CMK (cell line): ENCODE measurements at regions not wholly inside any gene's neighbourhood (a gene's known extent, or its start where the extent isn't known, plus 50 kb on each side); places are given as distances from the start of the nearest gene placed in this dataset.
"Not testable (repeated sequence)": the region's sequence is repeated elsewhere in the genome, so short reads cannot be mapped to it uniquely, and the experiment has no call there.

Experiments used
- DNase-seq: peaks from one replicate; pipeline ENCODE4 v3.0.0-alpha.2; 2010; ENCODE audit warnings: low read depth

DNA sequence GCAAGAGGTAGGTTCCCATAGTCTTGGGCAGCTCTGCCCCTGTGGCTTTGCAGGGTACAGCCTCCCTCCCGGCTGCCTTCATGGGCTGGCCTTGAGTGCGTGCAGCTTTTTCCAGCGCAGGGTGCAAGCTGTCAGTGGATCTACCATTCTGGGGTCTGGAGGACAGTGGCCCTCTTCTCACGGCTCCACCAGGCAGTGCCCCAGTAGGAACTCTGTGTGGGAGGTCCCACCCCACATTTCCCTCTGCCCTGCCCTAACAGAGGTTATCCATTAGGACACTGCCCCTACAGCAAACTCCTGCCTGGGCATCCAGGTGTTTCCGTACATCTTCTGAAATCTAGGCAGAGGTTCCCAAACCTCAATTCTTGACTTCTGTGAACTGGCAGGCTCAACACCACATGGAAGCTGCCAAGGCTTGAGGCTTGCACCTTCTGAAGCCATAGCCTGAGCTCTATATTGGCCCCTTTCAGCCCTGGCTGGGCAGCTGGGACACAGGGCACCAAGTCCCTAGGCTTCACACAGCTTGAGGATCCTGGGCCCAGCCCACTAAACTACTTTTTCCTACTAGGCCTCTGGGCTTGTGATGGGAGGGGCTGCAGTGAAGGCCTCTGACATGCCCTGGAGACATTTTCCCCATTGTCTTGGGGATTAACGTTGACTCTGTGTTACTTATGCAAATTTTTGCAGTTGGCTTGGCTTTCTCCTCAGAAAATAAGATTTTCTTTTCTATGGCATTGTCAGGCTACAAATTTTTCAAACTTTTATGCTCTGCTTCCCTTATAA, 482.7 kb downstream of the CNTN3 start:
- not testable (repeated sequence) for DNase-seq

DNA sequence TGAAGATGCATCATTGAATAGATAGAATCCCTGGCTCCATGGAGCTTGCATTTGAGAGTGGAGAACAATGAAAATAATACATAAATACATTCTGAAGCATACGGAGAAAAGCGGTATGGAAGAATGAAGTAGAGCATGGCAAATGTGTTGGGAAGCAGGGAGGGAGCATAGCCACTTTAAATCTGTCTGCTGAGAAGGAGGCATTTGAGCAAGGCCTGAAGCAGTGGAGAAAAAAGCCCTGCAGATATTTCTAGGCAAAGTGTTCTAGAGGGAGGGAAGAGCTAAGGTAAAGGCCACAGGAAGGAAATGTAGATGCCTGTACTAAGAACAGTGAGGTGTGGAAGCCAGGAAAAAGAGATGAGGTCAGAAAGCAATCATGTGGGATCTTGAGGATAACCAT, 484.8 kb downstream of the CNTN3 start:
- no peak for DNase-seq

DNA sequence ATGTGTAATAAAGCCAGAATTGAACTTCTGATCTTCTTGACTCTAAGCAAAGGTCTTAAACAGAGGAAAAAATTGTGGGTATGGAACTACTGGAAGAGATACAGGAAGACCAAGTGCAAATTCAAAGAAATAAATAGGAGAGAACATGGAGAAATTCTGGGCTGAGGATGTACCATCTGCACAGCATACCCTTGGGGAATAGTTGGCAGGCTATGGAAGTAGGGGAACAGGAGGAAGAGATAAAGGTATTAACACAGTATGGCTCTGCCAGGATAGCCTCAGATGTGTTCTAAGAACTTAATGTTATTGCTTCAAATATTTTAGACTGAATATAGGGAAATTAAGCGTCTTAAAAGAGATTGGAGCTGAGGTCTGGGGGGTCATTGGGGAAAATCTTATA, 485.4 kb downstream of the CNTN3 start:
- DNase-seq, result no peak

DNA sequence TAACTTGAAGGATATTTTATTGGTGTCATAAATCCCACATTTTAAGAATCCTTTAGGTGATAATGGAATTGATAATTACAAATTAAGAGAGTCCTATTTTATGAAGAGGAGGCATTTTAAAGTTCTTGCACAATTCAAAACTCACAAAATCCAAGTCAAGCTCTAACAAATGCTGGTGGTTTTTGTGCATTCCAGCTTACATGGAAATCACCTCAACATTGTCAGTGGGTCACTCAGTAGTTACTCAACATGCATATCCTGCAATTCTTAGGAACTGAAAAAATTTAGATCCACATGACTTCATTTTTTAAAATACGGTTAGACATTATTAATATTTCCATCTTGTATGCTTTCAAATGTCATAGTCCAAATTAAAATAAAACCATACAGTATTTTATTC, 487.2 kb downstream of the CNTN3 start:
- DNase-seq, result no peak

DNA sequence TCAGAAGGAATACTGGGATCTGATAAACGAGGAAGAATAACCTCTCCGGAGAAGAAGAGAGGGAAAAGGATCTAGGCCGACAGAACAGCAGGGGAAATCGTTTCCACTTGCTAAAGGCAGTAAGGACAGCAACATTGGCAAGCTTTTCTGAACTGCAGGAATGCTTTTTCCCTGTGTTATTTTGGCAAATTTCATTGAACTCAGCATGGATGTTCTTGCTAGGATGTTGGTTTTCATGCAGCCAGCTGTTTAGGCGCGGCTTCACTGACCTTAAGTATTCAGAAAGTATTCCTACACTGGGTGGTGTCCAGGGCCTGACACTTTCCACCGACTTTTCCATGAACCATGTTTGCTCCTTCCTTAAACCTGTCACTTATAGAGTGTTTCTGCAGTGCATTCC, 489.7 kb downstream of the CNTN3 start:
- DNase-seq, result no peak

DNA sequence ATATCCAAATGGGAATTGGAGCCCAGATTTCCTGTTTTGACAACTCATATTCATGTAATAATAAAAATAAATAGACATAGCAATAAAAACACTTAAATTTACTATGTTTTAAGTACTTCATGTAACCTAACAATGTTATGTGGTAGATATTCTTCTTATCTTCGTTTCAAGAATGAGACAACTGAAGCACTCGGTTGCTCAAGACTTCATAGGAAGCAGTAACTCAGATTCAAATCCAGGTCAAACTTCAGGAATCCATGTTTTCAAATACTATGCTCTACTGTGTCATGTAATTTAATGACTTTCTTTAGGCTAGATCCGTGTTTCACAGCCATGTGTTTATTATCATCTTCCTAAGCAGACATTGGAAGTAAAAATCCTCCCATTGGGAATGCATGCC, 492.2 kb downstream of the CNTN3 start:
- DNase-seq, result no peak

DNA sequence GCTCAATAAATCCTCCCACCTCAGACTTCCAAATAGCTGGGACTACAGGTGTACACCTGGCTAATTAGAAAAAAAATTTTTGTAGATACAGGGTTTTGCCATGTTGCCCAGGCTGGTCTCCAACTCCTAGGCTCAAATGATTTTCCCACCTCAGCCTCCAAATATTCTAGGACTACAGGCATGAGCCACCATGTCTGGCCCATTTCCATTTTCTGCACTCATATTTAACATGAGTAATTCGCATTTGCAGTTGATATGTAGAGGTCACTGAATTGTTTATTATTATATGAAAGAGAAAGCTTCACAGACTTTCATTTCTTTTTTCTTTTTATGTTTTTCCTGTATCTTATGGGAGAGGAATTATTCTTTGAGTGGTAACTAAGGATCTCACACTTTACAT, 492.7 kb downstream of the CNTN3 start:
- DNase-seq, result no peak

DNA sequence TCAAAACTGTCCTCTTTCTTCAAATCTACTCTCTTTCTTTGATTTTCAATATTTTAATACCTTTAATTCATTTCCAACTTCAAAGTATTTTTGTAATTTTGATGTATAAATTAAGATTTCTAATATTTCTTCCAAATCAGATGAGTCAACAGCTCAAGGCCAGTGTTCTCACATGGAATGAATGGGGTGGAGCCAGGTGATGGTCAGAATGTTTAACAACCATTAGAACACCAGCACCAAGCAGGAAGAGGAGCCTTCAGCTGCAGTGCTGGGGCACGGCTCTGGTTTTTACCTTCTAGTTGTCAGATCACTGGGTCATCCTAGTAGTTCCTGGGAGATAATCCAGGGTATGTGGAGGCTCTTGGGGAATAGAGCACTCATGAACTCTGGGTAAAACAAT, 494.5 kb upstream of the PDZRN3 start:
- no peak for DNase-seq

DNA sequence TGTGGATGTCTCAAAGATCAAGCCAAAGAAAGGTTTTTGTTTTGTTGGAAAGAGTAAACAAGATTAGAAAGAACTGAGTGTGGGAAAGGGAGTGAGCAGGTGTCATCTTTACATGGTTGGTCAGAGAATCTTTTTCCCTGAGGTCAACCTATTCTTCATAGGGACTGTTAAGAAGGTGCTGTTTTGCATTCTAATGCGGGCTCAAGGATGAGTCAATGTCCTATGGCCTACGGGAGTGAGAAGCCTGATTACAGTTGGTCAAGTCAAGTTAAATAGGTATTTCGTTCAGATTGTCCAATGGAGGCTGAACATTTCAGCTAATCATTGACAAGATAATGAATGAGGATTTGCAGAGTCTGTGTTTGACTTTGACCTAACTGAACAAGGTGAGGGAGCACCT, 491.2 kb upstream of the PDZRN3 start:
- DNase-seq, result no peak

DNA sequence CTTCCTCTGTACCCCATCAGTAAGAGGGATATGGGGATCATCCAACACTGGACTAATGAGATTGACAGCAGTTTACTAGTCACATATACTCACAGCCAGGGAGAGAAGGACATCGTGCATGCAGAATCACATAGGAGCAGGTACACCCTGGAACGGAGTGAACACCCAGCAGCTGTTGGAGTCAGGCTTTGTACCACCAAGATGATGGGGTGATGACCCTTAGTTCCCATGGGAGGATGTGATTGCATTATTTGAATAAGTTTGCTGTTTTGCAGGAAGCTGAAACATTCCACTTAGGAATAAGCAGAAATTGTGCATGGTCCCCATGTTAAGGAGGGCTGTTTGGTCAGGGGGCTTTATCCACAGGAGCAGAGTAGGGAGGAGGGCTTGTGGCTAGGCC, 482.7 kb upstream of the PDZRN3 start:
- no peak for DNase-seq

DNA sequence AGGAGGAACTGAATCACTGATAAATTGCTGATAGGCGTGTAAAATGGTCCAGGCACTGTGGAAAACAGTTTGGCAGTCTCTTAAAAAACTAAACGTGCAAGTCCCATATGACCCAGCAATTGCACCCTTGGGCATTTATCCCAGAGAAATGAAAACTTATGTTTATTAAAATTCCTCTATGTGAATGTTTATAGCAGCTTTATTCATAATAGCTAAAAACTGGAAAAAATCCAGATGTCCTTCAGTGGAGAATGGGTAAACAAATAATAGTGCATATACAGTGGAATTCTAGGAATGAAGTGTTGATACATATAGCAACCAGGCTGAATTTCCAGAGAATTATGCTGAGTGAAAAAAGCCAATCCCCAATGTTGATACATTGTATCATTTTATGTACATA, 482.2 kb upstream of the PDZRN3 start:
- DNase-seq, result no peak

DNA sequence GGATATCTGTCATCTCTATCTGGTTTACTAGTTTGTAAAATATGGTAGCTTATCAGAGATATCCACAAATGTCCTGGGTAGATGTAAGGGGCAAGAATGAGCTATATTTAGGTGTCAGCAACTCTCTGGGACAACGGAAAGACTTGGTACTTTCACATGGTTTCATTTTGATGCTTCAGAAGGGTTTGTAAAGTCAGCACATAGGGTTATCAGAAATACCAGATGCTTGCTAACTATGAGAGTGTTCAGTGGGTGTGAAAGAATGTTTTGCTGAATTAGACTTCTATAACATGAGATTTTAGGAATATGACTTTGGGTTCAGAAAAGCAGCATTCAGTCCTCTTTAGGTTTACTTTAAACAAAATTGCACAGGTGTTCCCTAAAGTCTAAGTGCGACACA, 466.5 kb upstream of the PDZRN3 start:
- no peak for DNase-seq

DNA sequence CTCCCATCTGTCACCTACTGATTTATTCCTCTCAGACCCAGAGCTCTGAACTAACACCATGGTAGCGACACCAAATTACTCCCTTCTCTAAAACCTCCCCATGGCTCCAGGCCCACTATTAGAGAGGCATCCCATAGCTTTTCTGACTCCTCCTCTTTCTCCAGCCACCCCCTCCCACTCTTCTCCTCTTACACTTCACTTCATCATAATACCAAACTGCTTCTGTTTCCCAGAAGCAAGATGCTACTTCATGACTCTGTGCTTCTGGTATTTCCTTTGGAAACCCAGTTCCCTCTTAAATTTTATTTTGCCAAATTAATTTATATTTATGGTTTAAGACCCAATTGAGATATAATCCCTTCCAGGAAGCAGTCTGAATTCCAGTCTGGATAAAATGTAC, 465.1 kb upstream of the PDZRN3 start:
- DNase-seq, result no peak

DNA sequence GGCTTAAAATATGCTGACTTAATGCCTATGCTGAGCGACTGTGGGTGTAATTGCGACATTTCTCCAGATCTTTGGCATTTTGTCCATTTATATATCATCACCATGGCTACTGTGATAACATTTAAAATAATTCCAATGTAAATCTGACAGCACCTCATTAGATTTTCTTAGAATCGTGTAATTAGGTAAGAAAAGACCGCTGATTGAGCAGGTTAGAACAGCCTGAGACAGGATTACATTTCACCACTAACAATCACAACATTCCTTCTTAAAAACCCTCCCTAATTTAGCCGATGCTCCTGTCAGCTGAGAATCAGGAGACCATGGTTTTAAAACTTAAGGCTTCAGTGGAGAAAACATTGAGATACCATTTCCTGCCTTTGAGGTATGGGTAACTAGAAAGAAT, 455.3 kb upstream of the PDZRN3 start:
- no peak for DNase-seq

DNA sequence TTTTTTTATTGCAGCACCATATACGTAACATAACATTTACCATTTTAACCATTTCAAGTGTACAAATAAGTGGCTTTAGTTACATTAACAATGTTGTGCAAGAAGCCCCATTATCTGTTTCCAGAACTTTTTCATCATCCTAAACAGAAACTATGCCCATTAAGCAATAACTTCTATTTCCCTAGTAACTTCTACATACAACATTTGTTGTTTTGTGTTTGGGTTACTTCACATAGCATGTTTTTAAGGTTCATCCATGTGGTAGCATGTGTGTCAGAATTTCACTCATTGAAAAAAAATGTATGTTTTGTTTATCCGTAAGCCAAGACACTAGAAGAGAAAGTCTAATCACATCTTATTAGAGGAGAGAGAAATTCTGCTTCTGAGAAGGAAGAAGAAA, 450.5 kb upstream of the PDZRN3 start:
- DNase-seq, result no peak

DNA sequence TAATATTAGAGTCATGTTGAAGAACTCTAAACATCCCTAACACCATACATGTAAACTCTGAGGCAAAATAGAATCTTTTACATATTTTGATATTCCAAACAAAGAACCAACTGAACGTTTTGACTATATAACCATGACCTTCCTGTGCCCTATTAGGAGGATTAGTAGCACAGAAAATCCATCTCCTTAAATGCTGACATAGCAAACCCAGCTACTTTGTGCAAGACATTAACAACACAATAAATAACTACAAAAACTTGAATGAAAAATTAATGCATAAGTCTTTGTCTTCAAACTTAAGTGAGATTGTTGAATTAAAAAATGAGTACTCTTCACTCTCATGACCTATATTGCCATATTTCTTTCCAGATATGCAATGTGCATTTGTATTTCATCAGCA, 450.0 kb upstream of the PDZRN3 start:
- DNase-seq, result no peak

DNA sequence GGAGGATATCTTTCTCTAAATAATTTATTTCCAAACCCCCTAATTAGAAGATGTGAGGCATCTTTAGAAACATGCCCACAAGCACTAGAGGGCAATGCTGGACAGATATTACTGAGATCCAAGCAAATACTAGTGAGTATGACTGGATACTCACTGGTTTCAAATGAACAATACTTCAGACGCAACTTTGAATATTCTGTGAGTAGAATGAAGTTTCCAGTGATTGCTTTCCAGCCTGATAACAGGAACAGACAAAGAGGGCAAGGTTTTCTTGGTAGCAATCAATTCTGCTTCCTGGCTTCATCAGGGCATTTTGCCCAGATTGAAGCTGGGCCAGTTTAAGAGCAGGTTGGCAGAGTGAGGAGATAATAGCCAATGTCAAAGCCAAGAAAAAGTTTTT, 442.6 kb upstream of the PDZRN3 start:
- DNase-seq, result no peak

DNA sequence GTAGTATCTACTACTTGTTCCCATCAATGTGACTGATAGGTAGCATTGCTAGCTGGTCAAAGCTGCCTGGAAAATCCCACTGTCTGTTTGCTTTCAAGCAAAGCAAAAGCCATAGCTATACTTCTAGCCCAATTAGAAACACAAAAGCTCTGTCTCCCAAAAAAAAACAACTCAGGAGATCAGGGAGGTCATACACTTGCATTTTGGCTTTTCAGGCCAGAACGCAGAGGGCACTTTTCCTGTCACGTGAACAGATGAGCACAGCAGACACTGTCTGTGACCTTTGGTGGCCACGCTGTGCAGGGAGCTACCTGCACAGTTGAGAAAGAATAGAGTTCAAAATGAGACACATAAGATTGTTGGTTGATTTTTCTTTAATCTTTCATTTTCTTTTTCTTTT, 441.7 kb upstream of the PDZRN3 start:
- no peak for DNase-seq

DNA sequence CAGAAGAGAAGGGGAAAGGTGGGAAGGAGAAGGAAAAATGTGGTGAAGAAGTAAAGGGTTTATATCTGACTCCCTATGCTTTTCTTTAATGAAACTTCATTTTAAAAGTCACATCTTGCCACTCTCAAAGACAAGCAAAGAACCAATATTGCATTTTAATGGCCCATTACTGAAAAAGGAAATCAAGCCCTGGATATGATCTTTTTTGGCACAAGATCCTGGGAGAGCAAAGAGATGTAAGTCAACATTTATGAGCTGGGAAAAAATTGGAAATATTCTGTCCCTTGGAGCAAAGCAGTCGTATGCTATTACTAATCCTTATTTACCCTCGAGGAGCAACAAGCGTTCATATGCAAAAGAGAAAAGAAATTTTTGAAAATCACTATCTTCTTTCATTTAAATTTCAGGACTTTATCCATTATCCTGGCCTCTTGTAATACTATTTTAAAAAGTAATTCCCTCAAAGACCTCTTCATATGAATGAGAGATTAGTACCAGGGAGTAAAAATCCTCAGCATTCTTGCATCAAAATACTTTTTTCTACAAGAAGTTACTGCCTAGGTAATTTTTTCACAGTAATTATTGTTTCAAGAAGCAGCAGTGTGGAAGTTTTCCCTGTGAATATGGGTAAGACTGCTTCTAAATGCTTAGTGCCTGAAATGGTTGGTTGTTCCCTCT, 435.3 kb upstream of the PDZRN3 start:
- no peak for DNase-seq

DNA sequence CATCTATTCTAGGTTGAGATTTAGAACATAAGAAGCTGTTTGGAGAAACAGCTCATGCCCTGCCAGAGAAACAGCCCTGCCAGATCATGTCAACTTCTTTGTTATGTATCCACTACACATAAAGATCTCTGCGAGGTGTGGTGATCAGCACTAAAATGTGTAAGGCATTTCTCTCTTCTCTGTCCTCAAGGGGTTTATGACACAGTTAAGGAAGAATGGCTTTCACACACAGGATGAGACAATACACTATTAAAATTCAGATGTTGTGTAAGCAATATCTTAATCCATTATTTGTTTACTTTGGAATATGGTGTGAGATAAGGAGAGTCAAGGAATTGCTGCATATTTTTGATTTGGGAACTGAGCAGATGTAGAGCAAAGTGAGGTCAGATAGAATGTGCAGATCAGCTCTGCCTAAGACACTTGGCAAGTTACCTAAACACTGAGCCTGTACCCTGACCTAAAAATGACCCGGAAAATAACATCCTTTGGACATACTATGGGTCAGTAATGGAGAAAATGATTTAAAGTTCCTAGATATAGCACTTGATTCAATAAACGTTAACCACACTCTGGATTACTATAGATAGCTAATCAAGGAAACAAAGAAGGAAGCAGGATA, 434.7 kb upstream of the PDZRN3 start:
- DNase-seq, result no peak

DNA sequence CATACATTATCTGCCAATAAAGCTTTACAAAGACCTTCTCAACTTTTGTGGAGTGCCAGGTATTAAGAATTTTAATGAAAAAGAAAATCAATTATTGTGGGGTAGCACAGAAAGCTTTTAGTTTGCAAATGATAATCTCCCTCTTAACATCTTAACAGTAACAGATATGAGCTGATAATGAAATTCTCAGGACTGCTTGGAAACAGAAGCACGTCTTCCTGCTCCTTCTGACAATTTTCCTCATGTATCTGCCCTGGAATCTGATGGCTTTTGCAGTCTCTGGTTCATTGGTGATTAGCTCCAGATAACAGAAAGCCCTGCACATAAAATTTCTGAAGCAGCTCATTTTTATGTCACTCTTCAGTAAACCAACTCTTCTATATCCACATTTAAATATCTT, 432.4 kb upstream of the PDZRN3 start:
- no peak for DNase-seq

DNA sequence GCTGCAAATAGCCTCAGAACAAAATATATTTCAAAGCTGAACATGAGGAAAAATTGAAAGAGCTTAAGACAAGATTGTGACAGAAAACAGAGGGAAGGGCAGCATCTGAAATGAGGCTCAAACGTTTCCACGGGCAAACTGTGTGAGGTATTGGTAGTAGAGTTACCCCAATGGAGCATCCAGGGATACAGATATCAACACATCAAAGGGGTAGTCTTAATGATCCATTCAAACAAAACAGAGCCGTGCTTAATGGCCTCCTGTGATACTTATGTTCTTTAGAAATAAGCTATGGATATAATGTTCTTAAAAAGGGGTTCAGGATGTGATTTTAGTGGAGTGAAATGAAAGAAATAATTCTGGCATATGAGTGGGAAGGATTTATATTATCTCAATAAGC, 430.3 kb upstream of the PDZRN3 start:
- no peak for DNase-seq

DNA sequence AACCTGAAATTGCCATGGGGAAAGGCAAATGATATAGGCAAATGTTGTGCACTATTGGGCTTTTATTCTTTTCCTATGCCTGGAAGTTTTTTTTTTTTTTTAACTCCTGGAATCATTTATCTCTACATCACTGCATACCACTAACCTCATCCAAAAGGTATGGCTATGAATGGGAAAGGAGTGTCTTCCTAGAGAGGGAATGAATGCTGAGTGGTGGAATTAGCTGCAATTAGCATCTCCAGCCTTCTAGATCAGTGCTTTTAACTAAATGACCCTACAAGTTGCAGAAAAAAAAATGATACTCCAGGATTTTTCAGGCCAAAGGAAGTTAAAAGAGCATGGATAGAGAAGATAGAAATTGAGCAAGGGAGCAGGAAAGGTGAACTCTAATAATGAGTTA, 429.8 kb upstream of the PDZRN3 start:
- DNase-seq, result no peak
